Mucosa of descending colon (tissue), 3 donors: ENCODE measurements at regions not wholly inside any gene's neighbourhood (a gene's known extent, or its start where the extent isn't known, plus 50 kb on each side); places are given as distances from the start of the nearest gene placed in this dataset.

Experiments used
- ATAC-seq: fragments of 200-7000 bp; cut with Tn5 transposase; one replicate; pipeline ENCODE4 v1.9.1; 2020; ENCODE audit warnings: mild to moderate bottlenecking, moderate library complexity
- DNase-seq, 3 donors: peaks; one replicate each; pipeline ENCODE4 v3.0.0-alpha.2; 2020
- H3K36me3 ChIP-seq: fragments of 200-600 bp; one replicate; pipeline ENCODE4 v1.8.0; 2021; ENCODE audit warnings: low read depth, mild to moderate bottlenecking
- H3K4me1 ChIP-seq: fragments of 200-600 bp; one replicate; pipeline ENCODE4 v1.8.0; 2021; ENCODE audit warnings: low read depth, mild to moderate bottlenecking
- H3K4me3 ChIP-seq: fragments of 200-600 bp; one replicate; pipeline ENCODE4 v1.8.0; 2021; ENCODE audit warnings: mild to moderate bottlenecking
- H3K9me3 ChIP-seq: fragments of 200-600 bp; one replicate; pipeline ENCODE4 v1.8.0; 2021; ENCODE audit warnings: mild to moderate bottlenecking
- CTCF ChIP-seq: fragments of 200-600 bp; IDR thresholded peaks from one replicate; pipeline ENCODE4 v1.8.0; 2022; ENCODE audit warnings: antibody characterized with exemption, mild to moderate bottlenecking
- intact Hi-C, 2 donors: fragments of 100-400 bp; cut with DNase I in 1 of 2; cut with micrococcal nuclease in 1 of 2; formaldehyde crosslinking; loops; one replicate each; pipeline versions ENCODE4 v1.11.0 to v1.11.1; 2022; cut with DNase I, micrococcal nuclease
- donor health status: DM: no; HTN: no; CAD: no; lungs with moderate emphysema.
- donor health status: DM: no; HTN: no; CAD: no.
- donor health status: DM: no; HTN: yes; CAD: no.

GRCh38 chr5:162882629-162883028 lies 554.8 kb upstream of the CCNG1 start:
- no peaks in the 10 kb centered on the region for H3K9me3 ChIP-seq
- ATAC-seq (no peak), DNase-seq (no peak)
- H3K4me1 ChIP-seq = no peaks in the 10 kb centered on the region
- intact Hi-C loops = no loop called here
- no peaks in the 10 kb centered on the region for H3K36me3 ChIP-seq
- no peak for TF ChIP-seq CTCF
- no peak overlapping the region for H3K4me3 ChIP-seq

GRCh38 chr5:162886717-162887116 lies 550.7 kb upstream of the CCNG1 start:
- ATAC-seq = no peak
- DNase-seq = no peak
- Histone ChIP-seq H3K9me3 (no peaks in the 10 kb centered on the region), H3K4me3 (no peak overlapping the region), H3K36me3 (no peaks in the 10 kb centered on the region), H3K4me1 (no peaks in the 10 kb centered on the region)
- intact Hi-C loops = no loop called here
- TF ChIP-seq CTCF = no peak

- ATAC-seq = no peak
- no peak for DNase-seq
These were observed 549.1 kb upstream of the CCNG1 start for GRCh38 chr5:162888268-162888667.

GRCh38 chr5:162911873-162912272 lies 525.5 kb upstream of the CCNG1 start:
- intact Hi-C loops = no loop called here
- DNase-seq (no peak), ATAC-seq (no peak)
- no peak overlapping the region for H3K4me3 ChIP-seq
- no peaks in the 10 kb centered on the region for H3K36me3 ChIP-seq
- TF ChIP-seq CTCF = no peak
- H3K9me3 ChIP-seq = no peaks in the 10 kb centered on the region
- no peaks in the 10 kb centered on the region for H3K4me1 ChIP-seq

More at GRCh38 chr5:162888268-162888667, 549.1 kb upstream of the CCNG1 start:
- intact Hi-C loops = no loop called here
- no peak for TF ChIP-seq CTCF
- no peak overlapping the region for H3K4me3 ChIP-seq
- H3K9me3 ChIP-seq = no peaks in the 10 kb centered on the region
- H3K4me1 ChIP-seq = no peaks in the 10 kb centered on the region
- H3K36me3 ChIP-seq = no peaks in the 10 kb centered on the region

- Histone ChIP-seq H3K4me3 (no peak overlapping the region), H3K36me3 (no peaks in the 10 kb centered on the region), H3K9me3 (peaks cover 6% of the 10 kb centered on the region), H3K4me1 (no peaks in the 10 kb centered on the region)
- DNase-seq (no peak), ATAC-seq (no peak)
- intact Hi-C loops = no loop called here
- no peak for TF ChIP-seq CTCF
These were observed 521.0 kb upstream of the CCNG1 start for GRCh38 chr5:162916368-162916767.

GRCh38 chr5:162929104-162929503 lies 508.3 kb upstream of the CCNG1 start:
- DNase-seq = no peak
- peaks cover 5% of the 10 kb centered on the region for H3K9me3 ChIP-seq
- no peaks in the 10 kb centered on the region for H3K4me1 ChIP-seq
- H3K36me3 ChIP-seq = no peaks in the 10 kb centered on the region
- ATAC-seq = no peak
- intact Hi-C loops = no loop called here
- no peak overlapping the region for H3K4me3 ChIP-seq
- TF ChIP-seq CTCF = no peak
